ENCODE measurements at regions not wholly inside any gene's neighbourhood (a gene's known extent, or its start where the extent isn't known, plus 50 kb on each side); places are given as distances from the start of the nearest gene placed in this dataset.

DNA sequence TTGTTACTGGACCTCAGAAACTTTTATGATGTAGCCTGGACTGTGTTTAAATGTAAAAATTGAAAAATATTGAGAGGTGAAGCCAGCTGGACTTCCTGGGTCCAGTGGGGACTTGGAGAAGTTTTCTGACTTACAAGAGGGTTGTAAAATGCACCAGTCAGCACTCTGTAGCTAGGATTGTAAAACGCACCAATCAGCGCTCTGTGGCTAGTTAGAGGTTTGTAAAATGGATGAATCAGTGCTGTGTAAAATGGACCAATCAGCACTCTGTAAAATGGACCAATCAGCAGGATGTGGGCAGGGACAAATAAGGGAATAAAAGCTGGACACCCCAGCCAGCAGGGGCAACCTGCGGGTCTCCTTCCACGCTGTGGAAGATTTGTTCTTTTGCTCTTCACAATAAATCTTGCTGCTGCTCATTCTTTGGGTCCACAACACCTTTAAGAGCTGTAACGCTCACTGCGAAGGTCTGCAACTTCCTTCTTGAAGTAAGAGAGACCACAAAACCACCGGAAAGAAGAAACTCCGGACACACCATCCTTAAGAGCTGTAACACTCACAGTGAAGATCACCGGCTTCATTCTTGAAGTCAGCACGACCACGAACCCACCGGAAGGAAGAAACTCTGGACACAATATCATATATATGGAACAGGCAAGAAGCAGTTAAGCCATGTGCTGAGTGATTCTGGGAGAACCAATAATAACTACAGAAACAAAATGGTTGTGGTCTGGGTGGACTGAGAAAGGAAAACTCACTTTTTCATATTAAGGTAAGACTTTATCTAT, 201.3 kb downstream of the GABRG2 start:
- Histone ChIP-seq H2AFZ (ENCODE audit: low read depth) (no peak overlapping the region), H3K9ac (no peak overlapping the region), H4K20me1 (ENCODE audit: insufficient read depth) (no peaks in the 10 kb centered on the region), H3K79me2 (ENCODE audit: insufficient read depth) (no peaks in the 10 kb centered on the region), H3K36me3 (replicated peaks in 1 of 2; ENCODE audit: control insufficient read depth in 1 of 2, insufficient read depth in 2 of 2, low read length in 1 of 2) (no peaks in the 10 kb centered on the region), H3F3A (replicated peaks; ENCODE audit: insufficient read depth) (no peaks in the 10 kb centered on the region), H3K4me1 (ENCODE audit: control insufficient read depth in 1 of 2, insufficient read depth in 2 of 2, low read depth in 1 of 2, low read length in 1 of 2) (no peaks in the 10 kb centered on the region), H3K4me3 (ENCODE audit: low read depth in 2 of 2, low read length in 1 of 2) (no peak overlapping the region), H3K4me2 (no peak overlapping the region), H3K9me2 (no peaks in the 10 kb centered on the region), H3K9me3 (no peaks in the 10 kb centered on the region), H3K27me3 (ENCODE audit: insufficient read depth) (no peaks in the 10 kb centered on the region), H3K27ac (ENCODE audit: low read depth in 2 of 2, low read length in 1 of 2) (no peak overlapping the region)
- ChIA-PET CTCF (interaction anchor here (1.2 to 2.8 kb wide), 2 partner anchors 13 to 21 kb away, joined by 3 to 7 read pairs; no protein-coding TSS in a partner anchor), POLR2A (no interaction called here)
- no peak for DNase-seq
- 29% methylated on average over 12 of the region's 12 CpGs for whole genome bisulfite sequencing (ENCODE audit: low lambda C conversion rate)
- TF ChIP-seq, protein P1, sequence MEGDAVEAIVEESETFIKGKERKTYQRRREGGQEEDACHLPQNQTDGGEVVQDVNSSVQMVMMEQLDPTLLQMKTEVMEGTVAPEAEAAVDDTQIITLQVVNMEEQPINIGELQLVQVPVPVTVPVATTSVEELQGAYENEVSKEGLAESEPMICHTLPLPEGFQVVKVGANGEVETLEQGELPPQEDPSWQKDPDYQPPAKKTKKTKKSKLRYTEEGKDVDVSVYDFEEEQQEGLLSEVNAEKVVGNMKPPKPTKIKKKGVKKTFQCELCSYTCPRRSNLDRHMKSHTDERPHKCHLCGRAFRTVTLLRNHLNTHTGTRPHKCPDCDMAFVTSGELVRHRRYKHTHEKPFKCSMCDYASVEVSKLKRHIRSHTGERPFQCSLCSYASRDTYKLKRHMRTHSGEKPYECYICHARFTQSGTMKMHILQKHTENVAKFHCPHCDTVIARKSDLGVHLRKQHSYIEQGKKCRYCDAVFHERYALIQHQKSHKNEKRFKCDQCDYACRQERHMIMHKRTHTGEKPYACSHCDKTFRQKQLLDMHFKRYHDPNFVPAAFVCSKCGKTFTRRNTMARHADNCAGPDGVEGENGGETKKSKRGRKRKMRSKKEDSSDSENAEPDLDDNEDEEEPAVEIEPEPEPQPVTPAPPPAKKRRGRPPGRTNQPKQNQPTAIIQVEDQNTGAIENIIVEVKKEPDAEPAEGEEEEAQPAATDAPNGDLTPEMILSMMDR (IDR thresholded peaks at IDR 0.05) = no peak
- TF ChIP-seq YY1 (IDR thresholded peaks at IDR 0.05; ENCODE audit: low read depth) (no peak), RFX5 (IDR thresholded peaks at IDR 0.05; ENCODE audit: low read length) (no peak), TCF12 (IDR thresholded peaks at IDR 0.05) (no peak), MEF2A (IDR thresholded peaks at IDR 0.05; ENCODE audit: borderline replicate concordance, low read depth) (no peak), NRF1 (IDR thresholded peaks at IDR 0.05; ENCODE audit: low read depth, low read length) (no peak), ZBTB33 (IDR thresholded peaks at IDR 0.05; ENCODE audit: borderline replicate concordance, low read depth) (no peak), FOSL2 (IDR thresholded peaks at IDR 0.05; ENCODE audit: borderline replicate concordance, low read depth) (no peak)
- TF ChIP-seq, protein P2, sequence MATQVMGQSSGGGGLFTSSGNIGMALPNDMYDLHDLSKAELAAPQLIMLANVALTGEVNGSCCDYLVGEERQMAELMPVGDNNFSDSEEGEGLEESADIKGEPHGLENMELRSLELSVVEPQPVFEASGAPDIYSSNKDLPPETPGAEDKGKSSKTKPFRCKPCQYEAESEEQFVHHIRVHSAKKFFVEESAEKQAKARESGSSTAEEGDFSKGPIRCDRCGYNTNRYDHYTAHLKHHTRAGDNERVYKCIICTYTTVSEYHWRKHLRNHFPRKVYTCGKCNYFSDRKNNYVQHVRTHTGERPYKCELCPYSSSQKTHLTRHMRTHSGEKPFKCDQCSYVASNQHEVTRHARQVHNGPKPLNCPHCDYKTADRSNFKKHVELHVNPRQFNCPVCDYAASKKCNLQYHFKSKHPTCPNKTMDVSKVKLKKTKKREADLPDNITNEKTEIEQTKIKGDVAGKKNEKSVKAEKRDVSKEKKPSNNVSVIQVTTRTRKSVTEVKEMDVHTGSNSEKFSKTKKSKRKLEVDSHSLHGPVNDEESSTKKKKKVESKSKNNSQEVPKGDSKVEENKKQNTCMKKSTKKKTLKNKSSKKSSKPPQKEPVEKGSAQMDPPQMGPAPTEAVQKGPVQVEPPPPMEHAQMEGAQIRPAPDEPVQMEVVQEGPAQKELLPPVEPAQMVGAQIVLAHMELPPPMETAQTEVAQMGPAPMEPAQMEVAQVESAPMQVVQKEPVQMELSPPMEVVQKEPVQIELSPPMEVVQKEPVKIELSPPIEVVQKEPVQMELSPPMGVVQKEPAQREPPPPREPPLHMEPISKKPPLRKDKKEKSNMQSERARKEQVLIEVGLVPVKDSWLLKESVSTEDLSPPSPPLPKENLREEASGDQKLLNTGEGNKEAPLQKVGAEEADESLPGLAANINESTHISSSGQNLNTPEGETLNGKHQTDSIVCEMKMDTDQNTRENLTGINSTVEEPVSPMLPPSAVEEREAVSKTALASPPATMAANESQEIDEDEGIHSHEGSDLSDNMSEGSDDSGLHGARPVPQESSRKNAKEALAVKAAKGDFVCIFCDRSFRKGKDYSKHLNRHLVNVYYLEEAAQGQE (IDR thresholded peaks at IDR 0.05; ENCODE audit: low read depth, low read length) = no peak

All from SK-N-SH (cell line).